ENCODE measurements at regions not wholly inside any gene's neighbourhood (a gene's known extent, or its start where the extent isn't known, plus 50 kb on each side); places are given as distances from the start of the nearest gene placed in this dataset.

DNA sequence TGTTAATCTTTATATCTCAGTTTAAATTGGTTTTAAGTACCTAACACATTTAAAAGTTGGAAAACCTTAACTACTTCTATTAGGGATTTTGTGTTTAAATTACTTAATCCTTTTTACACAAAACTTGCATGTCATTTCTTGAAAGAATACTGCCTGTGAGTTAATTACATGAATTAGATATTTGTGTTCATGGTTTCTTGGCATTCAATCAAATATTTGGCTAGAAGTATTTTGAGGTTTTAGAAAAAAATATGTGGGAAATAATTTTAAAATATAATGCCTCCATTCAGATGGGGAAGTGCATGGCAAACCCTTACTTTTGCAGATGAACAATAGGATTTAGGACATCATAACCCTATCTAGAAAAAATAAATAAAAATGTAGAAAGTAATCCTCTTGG is 186.5 kb upstream of the SEMA3E start:
- TF ChIP-seq CTCF (IDR thresholded peaks at IDR 0.05) (no peak), POLR2A (IDR thresholded peaks at IDR 0.05) (no peak)

All from right lobe of liver (tissue), 4 donors.